H1 (cell line): ENCODE measurements at regions not wholly inside any gene's neighbourhood (a gene's known extent, or its start where the extent isn't known, plus 50 kb on each side); places are given as distances from the start of the nearest gene placed in this dataset.

Experiments
- JUND ChIP-seq: IDR thresholded peaks from 2 replicates; pipeline ENCODE4 v1.6.1; 2011; ENCODE audit warnings: mild to moderate bottlenecking, improper control_type of control experiment, low read length
- KDM5A ChIP-seq: fragments of 200-600 bp; IDR thresholded peaks from 2 replicates; pipeline ENCODE4 v1.7.1; 2012; ENCODE audit warnings: mild to moderate bottlenecking, low read length, inconsistent platforms, mixed read lengths
- POU5F1 ChIP-seq: IDR thresholded peaks from 2 replicates; pipeline ENCODE4 v1.6.1; 2011; ENCODE audit warnings: low read depth, mild to moderate bottlenecking, low read length, moderate library complexity
- RFX5 ChIP-seq: IDR thresholded peaks from 2 replicates; pipeline ENCODE4 v1.6.1; 2011; ENCODE audit warnings: low read depth, low read length, improper control_type of control experiment, borderline replicate concordance
- RNF2 ChIP-seq: fragments of 200-900, 300-1000 bp; sonication (generic); IDR thresholded peaks from 2 replicates; pipeline ENCODE4 v1.7.1; 2016; ENCODE audit warnings: borderline replicate concordance, low read depth, mild to moderate bottlenecking, antibody characterized with exemption, low read length; ENCODE audit not compliant: poor library complexity, severe bottlenecking; ENCODE audit errors: missing control alignments

DNA sequence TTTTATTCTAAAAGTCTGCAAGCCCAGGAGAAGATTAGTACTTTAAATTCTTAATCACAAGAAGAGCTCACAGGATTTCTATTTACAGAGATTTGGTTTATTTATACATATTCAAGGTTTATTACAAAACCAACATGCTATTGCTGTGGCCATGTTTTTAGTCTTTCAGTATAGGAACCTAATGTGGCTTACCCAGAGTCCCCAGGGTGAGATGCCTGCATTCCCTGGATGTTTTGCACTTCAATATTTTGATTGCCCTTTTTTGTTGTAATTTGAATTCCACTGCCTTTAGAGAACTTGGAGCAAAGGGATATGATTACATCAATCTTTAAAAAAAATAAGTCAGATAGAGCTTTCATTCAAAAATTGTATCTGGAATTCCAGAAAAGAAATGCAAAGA is 146.0 kb upstream of the FRMPD4 start (continued):
- no peak for TF ChIP-seq RFX5
- no peak for TF ChIP-seq JUND
- TF ChIP-seq KDM5A = no peak
- TF ChIP-seq POU5F1 = no peak
- TF ChIP-seq RNF2 = no peak
- TF ChIP-seq, all 59 proteins: peak for 0
